ENCODE measurements at regions not wholly inside any gene's neighbourhood (a gene's known extent, or its start where the extent isn't known, plus 50 kb on each side); places are given as distances from the start of the nearest gene placed in this dataset.

DNA sequence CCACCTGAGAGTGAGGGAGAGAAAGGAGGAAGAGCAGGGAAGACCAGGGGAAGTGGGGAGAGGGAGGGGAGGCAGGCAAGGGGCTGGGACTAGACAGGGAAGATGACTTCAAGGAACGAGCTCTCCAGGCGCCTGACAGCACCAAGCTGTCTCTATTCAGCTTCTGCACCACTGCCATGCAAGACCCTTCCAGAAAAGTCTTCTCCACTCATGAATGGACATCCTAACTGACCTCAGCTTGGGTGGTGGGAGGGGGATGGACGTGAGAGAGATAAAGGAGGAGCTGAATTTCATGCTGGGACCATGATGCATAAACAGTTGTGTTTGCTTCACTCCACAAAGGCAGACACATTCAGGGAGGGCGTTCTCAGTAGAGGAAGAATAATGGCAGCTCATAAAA is 206.4 kb upstream of the ARL4C start:
- intact Hi-C loops (cut with micrococcal nuclease; ENCODE audit: unreplicated experiment), result no loop called here
- Histone ChIP-seq H3K27ac (ENCODE audit: control insufficient read depth, insufficient read depth) (no peak overlapping the region), H3K27me3 (replicated peaks in 1 of 2; ENCODE audit: control insufficient read depth in 2 of 2, insufficient read depth in 2 of 2, low read length in 1 of 2) (no peaks in the 10 kb centered on the region), H3K4me2 (ENCODE audit: control insufficient read depth, insufficient read depth) (no peak overlapping the region), H3K79me2 (ENCODE audit: control insufficient read depth, insufficient read depth, low read length) (no peaks in the 10 kb centered on the region), H3K9me3 (replicated peaks; ENCODE audit: control insufficient read depth, insufficient read depth, low read length) (no peaks in the 10 kb centered on the region), H3K4me3 (no peak overlapping the region), H3K4me1 (ENCODE audit: control insufficient read depth, insufficient read depth, low read length) (no peaks in the 10 kb centered on the region), H2AFZ (ENCODE audit: control insufficient read depth, low read depth, low read length) (no peak overlapping the region), H3K36me3 (ENCODE audit: control insufficient read depth in 2 of 2, insufficient read depth in 2 of 2, low read length in 1 of 2) (no peaks in the 10 kb centered on the region), H3K9ac (ENCODE audit: control insufficient read depth, insufficient read depth, low read length) (no peak overlapping the region), H4K20me1 (ENCODE audit: control insufficient read depth, insufficient read depth) (no peaks in the 10 kb centered on the region)
- no peak for DNase-seq (ENCODE audit: low read depth, low spot score)
- POLR2A ChIA-PET, result no interaction called here
- 20% methylated on average over 4 of the region's 4 CpGs for WGBS (ENCODE audit: insufficient coverage, insufficient replicate concordance, low lambda C conversion rate, missing lambda C conversion rate)
- no TSS peak for BruUV-seq (replicated peaks)
- TF ChIP-seq RCOR1 (conservative IDR thresholded peaks at IDR 0.05; ENCODE audit: low read depth, low read length) (no peak), SMAD1 (IDR thresholded peaks at IDR 0.05; ENCODE audit: low read depth, partially characterized antibody) (no peak), BRCA1 (IDR thresholded peaks at IDR 0.05; ENCODE audit: low read depth, low read length) (no peak), USF2 (IDR thresholded peaks at IDR 0.05; ENCODE audit: borderline replicate concordance, low read depth, low read length) (no peak), GATAD2B (conservative IDR thresholded peaks at IDR 0.05; ENCODE audit: low read depth) (no peak), WRNIP1 (IDR thresholded peaks at IDR 0.05; ENCODE audit: borderline replicate concordance, low read depth, low read length) (no peak), GABPA (IDR thresholded peaks at IDR 0.05; ENCODE audit: low read depth) (no peak), KLF5 (IDR thresholded peaks at IDR 0.05; ENCODE audit: partially characterized antibody) (no peak), CEBPB (IDR thresholded peaks at IDR 0.05; ENCODE audit: borderline replicate concordance in 1 of 2, low read depth in 2 of 2, low read length in 2 of 2) (no peak), PAX8 (IDR thresholded peaks at IDR 0.05) (no peak), MTA3 (IDR thresholded peaks at IDR 0.05; ENCODE audit: borderline replicate concordance, low read length) (no peak), BCLAF1 (IDR thresholded peaks at IDR 0.05) (no peak)
- TF ChIP-seq, protein P1, sequence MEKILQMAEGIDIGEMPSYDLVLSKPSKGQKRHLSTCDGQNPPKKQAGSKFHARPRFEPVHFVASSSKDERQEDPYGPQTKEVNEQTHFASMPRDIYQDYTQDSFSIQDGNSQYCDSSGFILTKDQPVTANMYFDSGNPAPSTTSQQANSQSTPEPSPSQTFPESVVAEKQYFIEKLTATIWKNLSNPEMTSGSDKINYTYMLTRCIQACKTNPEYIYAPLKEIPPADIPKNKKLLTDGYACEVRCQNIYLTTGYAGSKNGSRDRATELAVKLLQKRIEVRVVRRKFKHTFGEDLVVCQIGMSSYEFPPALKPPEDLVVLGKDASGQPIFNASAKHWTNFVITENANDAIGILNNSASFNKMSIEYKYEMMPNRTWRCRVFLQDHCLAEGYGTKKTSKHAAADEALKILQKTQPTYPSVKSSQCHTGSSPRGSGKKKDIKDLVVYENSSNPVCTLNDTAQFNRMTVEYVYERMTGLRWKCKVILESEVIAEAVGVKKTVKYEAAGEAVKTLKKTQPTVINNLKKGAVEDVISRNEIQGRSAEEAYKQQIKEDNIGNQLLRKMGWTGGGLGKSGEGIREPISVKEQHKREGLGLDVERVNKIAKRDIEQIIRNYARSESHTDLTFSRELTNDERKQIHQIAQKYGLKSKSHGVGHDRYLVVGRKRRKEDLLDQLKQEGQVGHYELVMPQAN (conservative IDR thresholded peaks at IDR 0.05), result no peak
- TF ChIP-seq, protein P2, sequence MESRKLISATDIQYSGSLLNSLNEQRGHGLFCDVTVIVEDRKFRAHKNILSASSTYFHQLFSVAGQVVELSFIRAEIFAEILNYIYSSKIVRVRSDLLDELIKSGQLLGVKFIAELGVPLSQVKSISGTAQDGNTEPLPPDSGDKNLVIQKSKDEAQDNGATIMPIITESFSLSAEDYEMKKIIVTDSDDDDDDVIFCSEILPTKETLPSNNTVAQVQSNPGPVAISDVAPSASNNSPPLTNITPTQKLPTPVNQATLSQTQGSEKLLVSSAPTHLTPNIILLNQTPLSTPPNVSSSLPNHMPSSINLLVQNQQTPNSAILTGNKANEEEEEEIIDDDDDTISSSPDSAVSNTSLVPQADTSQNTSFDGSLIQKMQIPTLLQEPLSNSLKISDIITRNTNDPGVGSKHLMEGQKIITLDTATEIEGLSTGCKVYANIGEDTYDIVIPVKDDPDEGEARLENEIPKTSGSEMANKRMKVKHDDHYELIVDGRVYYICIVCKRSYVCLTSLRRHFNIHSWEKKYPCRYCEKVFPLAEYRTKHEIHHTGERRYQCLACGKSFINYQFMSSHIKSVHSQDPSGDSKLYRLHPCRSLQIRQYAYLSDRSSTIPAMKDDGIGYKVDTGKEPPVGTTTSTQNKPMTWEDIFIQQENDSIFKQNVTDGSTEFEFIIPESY (IDR thresholded peaks at IDR 0.05), result no peak
- in situ Hi-C loops (cut with MboI), result no loop called here
- RAD21 ChIA-PET (ENCODE audit: unreplicated experiment), result no interaction called here
- FAIRE-seq, result no peak
- CTCF ChIA-PET, result no interaction called here
- ATAC-seq, result no peak
- SMC1A ChIA-PET (ENCODE audit: uncharacterized antibody, unreplicated experiment), result interaction anchor here (1.0 to 1.2 kb wide), 2 partner anchors 9 to 16 kb away, joined by 3 read pairs; no protein-coding TSS in a partner anchor
